HFF-Myc (cell line): ENCODE measurements at regions not wholly inside any gene's neighbourhood (a gene's known extent, or its start where the extent isn't known, plus 50 kb on each side); places are given as distances from the start of the nearest gene placed in this dataset.

ENCODE experiments used
- DNase-seq: peaks from one replicate; pipeline ENCODE4 v3.0.0-alpha.2; 2011; ENCODE audit warnings: low read depth; ENCODE audit errors: extremely low read depth
- H3K4me3 ChIP-seq: replicated peaks from 2 replicates; pipeline ENCODE4 v1.5.1; 2011; ENCODE audit warnings: low read depth, mild to moderate bottlenecking, control low read depth, low read length
- CTCF ChIP-seq: IDR thresholded peaks from 2 replicates; pipeline ENCODE4 v1.5.1; 2012; ENCODE audit warnings: mild to moderate bottlenecking, low read depth, low read length, control low read depth; ENCODE audit errors: missing control alignments

DNA sequence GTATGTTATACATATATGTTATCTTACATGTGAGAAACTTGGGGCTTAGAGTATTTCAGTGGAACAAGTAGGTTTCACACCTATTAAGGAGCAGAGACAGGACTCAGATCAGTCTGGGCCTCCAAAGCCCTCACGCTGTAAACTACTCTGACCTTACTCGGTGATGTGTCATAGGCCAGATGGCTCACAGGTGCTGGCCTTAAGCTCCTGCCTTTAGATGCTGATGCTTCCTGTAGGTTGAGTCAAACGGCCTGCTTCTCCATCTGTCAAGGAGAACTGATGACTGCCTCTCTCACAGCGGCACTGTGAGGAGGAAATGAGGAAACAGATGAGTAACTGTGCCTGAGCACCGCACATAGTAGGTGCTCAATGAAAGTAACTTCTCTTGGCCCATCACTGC lies 312.6 kb upstream of the COBL start:
- no peak for DNase-seq
- TF ChIP-seq CTCF, result no peak
- no peak overlapping the region for H3K4me3 ChIP-seq

GRCh38 chr7:51621956-51622355 lies 305.3 kb upstream of the COBL start:
- no peak overlapping the region for H3K4me3 ChIP-seq
- TF ChIP-seq CTCF, result no peak
- DNase-seq, result no peak

- TF ChIP-seq CTCF, result no peak
- no peak overlapping the region for H3K4me3 ChIP-seq
- no peak for DNase-seq
Measured at GRCh38 chr7:51620706-51621105, 304.1 kb upstream of the COBL start.

DNA sequence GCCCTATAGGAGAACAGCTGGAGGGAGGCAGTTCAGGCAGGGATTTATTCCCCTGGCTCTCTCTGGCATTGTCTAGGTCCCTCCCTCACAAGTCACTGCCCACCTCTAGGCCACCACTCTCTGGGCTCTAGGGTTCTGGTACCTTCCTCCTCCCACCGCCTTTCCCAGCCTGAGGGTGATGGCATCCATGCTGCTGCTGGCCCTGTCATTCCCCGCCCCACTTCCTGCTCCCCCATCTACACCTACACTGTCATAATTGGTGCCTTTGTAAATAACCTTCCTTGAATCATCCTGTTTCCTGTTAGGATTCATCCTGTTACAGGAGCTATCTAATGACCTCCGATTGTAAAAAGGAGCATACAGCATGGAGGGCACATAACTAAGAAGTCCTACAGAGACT lies 303.3 kb upstream of the COBL start:
- no peak overlapping the region for H3K4me3 ChIP-seq
- no peak for TF ChIP-seq CTCF
- DNase-seq, result no peak

DNA sequence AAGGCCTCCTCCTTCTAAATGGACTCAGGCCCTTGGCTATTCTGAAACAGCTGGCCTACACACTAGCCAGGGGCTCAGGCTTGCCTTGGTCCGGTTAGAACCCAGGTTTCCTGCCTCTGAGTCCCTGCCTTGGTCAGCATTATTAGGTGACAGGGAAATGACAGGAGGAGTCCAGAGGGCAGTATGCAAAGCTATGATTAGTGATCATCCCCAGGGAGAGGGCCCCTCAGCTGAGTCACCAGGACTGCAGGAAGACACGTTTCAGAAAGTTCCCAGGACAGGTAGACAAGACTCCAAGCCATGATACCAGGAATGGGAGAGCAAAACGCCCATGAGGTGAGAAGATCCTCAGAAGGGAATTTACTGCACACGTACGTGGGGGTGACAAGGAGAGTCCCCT lies 301.1 kb upstream of the COBL start:
- TF ChIP-seq CTCF, result no peak
- no peak overlapping the region for H3K4me3 ChIP-seq
- DNase-seq, result no peak

- TF ChIP-seq CTCF, result no peak
- DNase-seq, result no peak
- no peak overlapping the region for H3K4me3 ChIP-seq
Measured at GRCh38 chr7:51613911-51614357, 297.3 kb upstream of the COBL start.

GRCh38 chr7:51611937-51612336 lies 295.3 kb upstream of the COBL start:
- DNase-seq, result no peak
- TF ChIP-seq CTCF, result no peak
- H3K4me3 ChIP-seq, result no peak overlapping the region
